ENCODE measurements at regions not wholly inside any gene's neighbourhood (a gene's known extent, or its start where the extent isn't known, plus 50 kb on each side); places are given as distances from the start of the nearest gene placed in this dataset.

DNA sequence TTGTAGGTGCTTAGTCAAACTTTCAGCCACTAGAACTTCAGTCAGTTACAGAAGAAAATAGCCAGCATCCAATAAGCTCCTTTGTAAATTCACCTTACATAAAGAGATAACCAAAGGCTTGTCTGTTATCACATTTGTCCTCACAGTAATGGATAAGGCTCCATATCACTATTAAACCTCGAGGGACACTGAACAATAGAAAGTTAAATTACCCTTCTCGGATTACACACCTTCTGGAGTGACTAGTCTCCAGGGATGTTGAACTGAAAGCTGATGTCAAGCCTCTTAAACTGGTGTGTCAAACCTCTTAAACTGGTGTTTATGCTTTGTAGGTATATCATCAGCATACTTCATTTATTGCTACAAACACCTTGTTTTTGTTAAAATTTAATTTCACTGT lies 639.0 kb downstream of the CENPC start:
- no peak for TF ChIP-seq SUZ12 (IDR thresholded peaks at IDR 0.05)
- TF ChIP-seq FOXA1 (IDR thresholded peaks at IDR 0.05) = no peak
- TF ChIP-seq HDGF (IDR thresholded peaks at IDR 0.05; ENCODE audit: borderline replicate concordance) = no peak
- no peak for TF ChIP-seq NFRKB (IDR thresholded peaks at IDR 0.05)
- TF ChIP-seq LEF1 (IDR thresholded peaks at IDR 0.05; ENCODE audit: borderline replicate concordance) = no peak
- TF ChIP-seq FOXM1 (IDR thresholded peaks at IDR 0.05; ENCODE audit: borderline replicate concordance) = no peak
- TF ChIP-seq FOXK2 (IDR thresholded peaks at IDR 0.05) = no peak
